GM12873 (cell line): ENCODE measurements at regions not wholly inside any gene's neighbourhood (a gene's known extent, or its start where the extent isn't known, plus 50 kb on each side); places are given as distances from the start of the nearest gene placed in this dataset.

Experiments
- CTCF ChIP-seq: IDR thresholded peaks from 2 replicates; pipeline ENCODE4 v1.5.1; 2012; ENCODE audit warnings: low read depth, mild to moderate bottlenecking, moderate library complexity, low read length, control low read depth; ENCODE audit not compliant: insufficient read depth; ENCODE audit errors: missing control alignments

- no peak for TF ChIP-seq CTCF
Measured at GRCh38 chr13:78784014-78784750, 125.2 kb upstream of the OBI1 start.

- no peak for TF ChIP-seq CTCF
Measured at GRCh38 chr13:78780708-78781107, 121.8 kb upstream of the OBI1 start.

- TF ChIP-seq CTCF, result no peak
Measured at GRCh38 chr13:78779608-78780007, 120.7 kb upstream of the OBI1 start.

GRCh38 chr13:78777976-78778375 lies 119.0 kb upstream of the OBI1 start:
- TF ChIP-seq CTCF, result no peak

- TF ChIP-seq CTCF, result no peak
Measured at GRCh38 chr13:78777396-78777795, 118.4 kb upstream of the OBI1 start.

- TF ChIP-seq CTCF, result no peak
Measured at GRCh38 chr13:78772933-78773332, 114.0 kb upstream of the OBI1 start.

- no peak for TF ChIP-seq CTCF
Measured at GRCh38 chr13:78770601-78771000, 111.6 kb upstream of the OBI1 start.
